ENCODE measurements at regions not wholly inside any gene's neighbourhood (a gene's known extent, or its start where the extent isn't known, plus 50 kb on each side); places are given as distances from the start of the nearest gene placed in this dataset.

DNA sequence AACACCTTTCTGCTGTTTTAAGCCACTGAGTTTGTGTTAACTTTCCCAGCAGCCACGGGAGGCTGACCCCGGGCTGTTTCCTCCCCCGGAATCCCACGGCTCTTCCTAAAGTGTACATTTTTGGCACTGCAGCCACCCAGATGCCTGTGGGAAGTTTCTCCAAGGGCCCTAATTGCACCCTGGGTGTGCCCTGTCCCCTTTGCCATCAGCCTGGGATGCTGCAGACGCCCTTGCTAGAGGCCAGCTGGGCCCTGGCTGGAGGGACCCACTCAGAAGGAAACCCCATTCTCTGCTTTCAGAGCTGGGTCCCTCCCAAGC is 883.3 kb downstream of the BRD1 start:
- no peak for DNase-seq (ENCODE audit: low spot score in 2 of 2)
- H3K27me3 ChIP-seq = no peaks in the 10 kb centered on the region
- H3K4me1 ChIP-seq = peaks cover 0 to 3% (median 0%) of the 10 kb centered on the region in 4 donors
- 52 to 65% methylated on average over 5 of the region's 5 CpGs for WGBS, 2 donors
- no peaks in the 10 kb centered on the region for H3K36me3 ChIP-seq
- no peak for TF ChIP-seq CTCF (IDR thresholded peaks at IDR 0.05)
- no peak for TF ChIP-seq EP300 (IDR thresholded peaks at IDR 0.05)
- no peak for TF ChIP-seq POLR2A (IDR thresholded peaks at IDR 0.05)
- H3K27ac ChIP-seq = peak overlapping the region in 1 of 4 donors; percentile 38
- no peaks in the 10 kb centered on the region for H3K9me3 ChIP-seq
- no peak overlapping the region for H3K4me3 ChIP-seq

GRCh38 chr22:48943567-48944432 is 883.9 kb downstream of the BRD1 start:
- H3K36me3 ChIP-seq = no peaks in the 10 kb centered on the region
- H3K27me3 ChIP-seq = no peaks in the 10 kb centered on the region
- WGBS, 2 donors = 59 to 67% methylated on average over 20 to 24 of the region's 24 CpGs
- peak overlapping the region in 1 of 4 donors; percentile 38 for H3K27ac ChIP-seq
- H3K4me1 ChIP-seq = peaks cover 0 to 8% (median 0%) of the 10 kb centered on the region in 4 donors
- H3K4me3 ChIP-seq = no peak overlapping the region
- no peaks in the 10 kb centered on the region for H3K9me3 ChIP-seq
- peak in 4 of 5 experiments; percentile 16 to 47 (median 36) for TF ChIP-seq CTCF (IDR thresholded peaks at IDR 0.05)
- TF ChIP-seq EP300 (IDR thresholded peaks at IDR 0.05) = no peak
- no peak for TF ChIP-seq POLR2A (IDR thresholded peaks at IDR 0.05)
- DNase-seq (ENCODE audit: low spot score in 2 of 2) = no peak

DNA sequence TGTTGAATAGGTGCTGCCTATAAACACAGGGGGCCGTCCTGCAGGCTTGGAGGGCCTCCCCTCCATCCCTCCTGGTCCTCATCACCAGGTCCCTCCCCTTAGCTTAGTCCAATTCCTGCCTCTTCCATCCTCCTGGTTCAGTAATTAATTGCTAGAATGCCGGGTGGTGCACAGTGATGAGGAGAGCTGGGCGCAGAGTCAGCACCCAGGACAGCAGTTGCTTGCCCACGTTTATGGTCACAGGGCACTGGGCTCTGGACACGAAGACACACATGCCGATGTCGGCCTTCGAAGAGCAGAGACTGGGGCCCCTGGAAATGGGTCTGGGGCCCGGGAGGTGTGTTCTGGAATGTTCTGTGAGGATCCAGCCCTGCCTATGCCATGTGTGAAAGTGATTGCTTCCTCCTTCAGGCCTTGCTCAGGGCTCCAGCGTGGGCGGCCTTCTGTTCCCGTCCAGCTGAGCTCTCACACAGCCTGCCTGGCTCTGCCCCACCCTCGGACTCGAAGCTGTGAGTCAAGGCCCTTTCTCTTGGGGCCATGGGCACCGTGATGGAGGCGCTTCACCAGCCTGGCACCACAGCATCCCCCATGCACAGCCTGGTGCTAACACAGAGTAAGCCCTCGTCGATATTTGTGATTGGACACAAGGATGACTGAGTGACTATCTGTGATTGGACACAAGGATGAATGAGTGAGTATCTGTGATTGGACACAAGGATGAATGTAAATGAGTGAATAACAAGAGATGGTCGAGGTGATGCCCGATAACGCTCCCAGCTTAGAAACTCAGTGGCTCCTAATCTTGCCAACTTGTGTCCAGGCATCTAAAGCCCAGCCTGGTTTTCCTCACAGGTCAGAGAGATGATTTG is 884.7 kb downstream of the BRD1 start:
- 73% methylated on average over 16 to 18 of the region's 21 CpGs for WGBS, 2 donors
- TF ChIP-seq POLR2A (IDR thresholded peaks at IDR 0.05) (no peak), CTCF (IDR thresholded peaks at IDR 0.05) (no peak), EP300 (IDR thresholded peaks at IDR 0.05) (no peak)
- Histone ChIP-seq H3K4me3 (no peak overlapping the region), H3K27me3 (no peaks in the 10 kb centered on the region), H3K9me3 (no peaks in the 10 kb centered on the region), H3K36me3 (no peaks in the 10 kb centered on the region), H3K4me1 (peaks cover 0 to 12% (median 0%) of the 10 kb centered on the region in 4 donors), H3K27ac (peak overlapping the region in 1 of 4 donors; percentile 38)
- DNase-seq (ENCODE audit: low spot score in 2 of 2) = no peak

DNA sequence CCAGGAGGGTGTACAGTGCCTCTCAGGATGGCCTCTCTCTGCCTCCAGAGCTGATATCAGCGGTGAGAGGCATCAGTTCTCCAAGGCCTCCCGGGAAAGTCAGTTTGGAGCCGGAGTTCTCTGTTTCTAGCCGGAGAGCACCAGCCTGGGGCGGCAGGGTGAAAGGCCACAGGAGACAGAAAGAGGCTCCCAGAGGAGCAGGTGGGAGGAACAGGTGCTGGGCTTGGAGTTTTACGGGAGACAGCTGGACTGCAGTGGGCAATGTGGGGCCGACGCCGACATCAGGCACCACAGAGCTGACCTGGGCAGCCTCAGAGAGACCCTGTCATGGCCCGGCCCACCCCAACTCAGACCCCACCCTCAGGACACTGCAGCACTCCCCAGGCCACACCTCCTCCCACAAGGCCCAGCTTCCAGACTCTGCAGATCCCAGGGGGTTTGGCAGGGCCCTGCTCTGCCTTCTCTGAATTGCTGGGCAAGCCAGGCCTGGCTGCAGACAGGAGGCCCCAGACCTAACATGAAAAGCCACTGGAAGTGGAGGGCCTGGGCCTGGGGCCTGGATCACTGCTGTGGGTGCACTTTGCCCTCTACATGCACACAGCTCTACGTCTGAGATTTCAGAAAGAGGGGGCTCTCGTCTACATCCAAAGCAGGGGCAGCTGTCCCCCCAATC is 885.6 kb downstream of the BRD1 start:
- H3K27ac ChIP-seq = no peak overlapping the region
- no peaks in the 10 kb centered on the region for H3K36me3 ChIP-seq
- H3K4me1 ChIP-seq = peaks cover 0 to 19% (median 0%) of the 10 kb centered on the region in 4 donors
- TF ChIP-seq CTCF (IDR thresholded peaks at IDR 0.05) (no peak), POLR2A (IDR thresholded peaks at IDR 0.05) (no peak), EP300 (IDR thresholded peaks at IDR 0.05) (no peak)
- H3K4me3 ChIP-seq = no peak overlapping the region
- H3K27me3 ChIP-seq = no peaks in the 10 kb centered on the region
- no peaks in the 10 kb centered on the region for H3K9me3 ChIP-seq
- WGBS, 2 donors = 73 to 76% methylated on average over 11 to 12 of the region's 12 CpGs
- DNase-seq (ENCODE audit: low spot score in 2 of 2) = no peak

Data from tibial nerve (tissue), 4 donors.